ENCODE measurements at regions not wholly inside any gene's neighbourhood (a gene's known extent, or its start where the extent isn't known, plus 50 kb on each side); places are given as distances from the start of the nearest gene placed in this dataset.

DNA sequence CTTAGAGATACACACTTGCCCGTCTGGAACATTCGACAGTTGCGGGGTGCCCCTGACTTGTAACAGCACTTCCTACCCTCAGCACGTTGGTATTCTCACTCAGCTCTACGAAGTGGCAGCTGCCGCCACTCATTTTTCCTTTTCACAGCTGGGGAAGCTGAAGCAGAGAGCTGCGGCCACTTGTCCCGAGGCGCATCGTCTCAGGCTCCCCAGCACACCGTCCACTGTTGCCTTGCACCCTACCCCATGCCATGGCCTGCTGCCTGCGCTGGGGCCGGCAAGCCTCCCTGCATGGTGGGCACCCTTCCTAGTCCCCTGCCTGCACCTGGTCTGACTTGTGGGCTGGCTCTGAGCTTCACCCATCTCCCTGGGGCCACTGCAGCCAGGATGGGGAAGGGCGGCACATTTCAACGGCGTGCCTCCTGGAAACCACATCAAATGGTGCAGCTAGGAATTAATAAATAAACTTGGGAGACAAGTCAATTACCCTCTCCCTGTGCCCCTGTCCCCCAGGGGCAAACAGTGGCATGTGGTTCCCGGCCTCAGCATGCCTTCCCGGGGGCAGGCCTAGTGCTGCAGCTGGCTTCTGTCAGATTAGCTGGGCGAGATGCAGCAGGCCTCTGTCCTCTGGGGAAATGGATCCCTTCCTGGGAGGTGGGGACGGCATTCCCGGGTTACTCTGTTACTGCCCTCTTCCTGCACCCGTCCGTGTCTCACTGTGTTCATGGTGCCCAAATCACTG lies 64.7 kb upstream of the HAAO start:
- H3K27ac Mint-ChIP-seq: no peak overlapping the region
- no peak overlapping the region for H3K4me3 Mint-ChIP-seq
- H3K9me3 Mint-ChIP-seq: no peaks in the 10 kb centered on the region
- H3K36me3 Mint-ChIP-seq: no peaks in the 10 kb centered on the region
- no peaks in the 10 kb centered on the region for H3K27me3 Mint-ChIP-seq
- peaks cover 2% of the 10 kb centered on the region for H3K4me1 Mint-ChIP-seq
- DNase-seq: no peak

DNA sequence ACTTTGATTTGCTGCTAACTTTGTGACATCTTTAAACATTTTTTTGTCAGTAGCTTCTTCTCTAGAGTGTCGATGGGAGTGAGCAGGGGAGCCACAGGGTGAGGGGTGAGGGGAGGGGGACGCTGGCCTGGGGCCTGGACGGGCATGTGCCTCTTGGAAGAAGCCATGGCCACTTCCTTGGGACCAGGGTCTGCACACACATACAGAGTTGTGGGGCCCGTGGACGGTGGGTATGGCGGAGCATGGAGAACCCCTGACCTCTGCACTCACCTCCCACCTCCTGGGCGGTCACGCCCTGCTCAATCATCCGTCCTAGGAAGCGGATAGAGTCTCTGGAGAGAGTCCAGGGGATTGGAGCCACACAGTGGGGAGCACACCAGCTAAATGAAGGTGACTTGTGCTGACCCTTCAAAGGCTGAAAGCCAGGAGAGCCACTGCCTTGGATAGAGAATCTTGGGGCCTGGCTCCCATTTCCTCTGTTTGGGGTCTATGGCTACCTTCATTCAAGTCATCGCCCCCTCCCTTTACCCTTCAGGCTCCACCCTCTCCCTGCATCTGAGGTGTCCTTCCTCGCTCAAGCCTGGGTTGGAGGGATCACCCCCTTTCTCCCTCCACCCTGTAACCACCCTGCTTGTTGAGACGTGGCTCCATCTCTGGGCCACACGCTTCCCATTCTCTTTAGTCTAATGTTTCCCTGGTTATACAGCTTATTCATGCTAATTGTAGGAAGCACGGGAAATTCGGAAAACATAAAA lies 63.9 kb upstream of the HAAO start:
- Mint-ChIP-seq H3K27ac (no peak overlapping the region), H3K4me3 (no peak overlapping the region), H3K27me3 (no peaks in the 10 kb centered on the region), H3K9me3 (no peaks in the 10 kb centered on the region), H3K4me1 (peaks cover 2% of the 10 kb centered on the region), H3K36me3 (no peaks in the 10 kb centered on the region)
- DNase-seq: no peak

DNA sequence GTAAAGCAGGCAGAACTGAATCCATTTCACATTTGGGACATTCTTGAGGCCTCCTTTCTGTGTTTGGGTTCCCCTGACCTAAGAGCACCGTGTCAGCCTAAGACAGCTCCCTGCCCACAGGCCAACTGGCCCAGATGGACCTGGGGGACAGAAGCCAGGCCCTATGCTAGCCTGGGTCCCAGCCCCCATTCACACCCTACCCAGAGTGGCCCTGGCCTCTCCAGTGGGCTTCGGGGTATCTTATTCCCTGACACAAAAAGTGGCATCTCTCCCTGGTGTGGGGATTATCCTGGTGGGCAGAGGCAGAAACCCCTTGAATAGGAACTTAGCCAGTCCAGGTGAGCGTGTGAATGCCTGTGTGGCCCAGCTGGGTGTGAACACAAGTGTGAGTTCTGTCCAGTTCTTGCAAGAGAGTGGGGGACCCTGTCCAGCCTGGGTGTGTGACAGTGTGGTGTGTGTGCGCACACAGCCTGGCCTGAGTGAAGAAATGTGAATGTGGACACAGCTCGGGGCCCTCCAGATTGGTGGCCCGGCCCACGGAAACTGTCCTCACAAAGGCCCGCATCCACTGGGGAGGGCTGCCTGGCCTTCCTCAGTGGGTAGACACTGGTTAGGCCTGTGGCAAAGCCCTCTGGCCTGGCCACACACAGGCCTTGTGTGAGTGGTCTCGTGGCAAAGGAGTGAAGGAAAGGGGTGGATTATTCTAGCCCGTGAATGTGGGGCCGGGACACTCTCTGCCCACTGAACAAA lies 63.0 kb upstream of the HAAO start:
- no peak for DNase-seq
- H3K9me3 Mint-ChIP-seq: no peaks in the 10 kb centered on the region
- no peaks in the 10 kb centered on the region for H3K36me3 Mint-ChIP-seq
- peaks cover 2% of the 10 kb centered on the region for H3K4me1 Mint-ChIP-seq
- H3K27me3 Mint-ChIP-seq: no peaks in the 10 kb centered on the region
- H3K27ac Mint-ChIP-seq: no peak overlapping the region
- H3K4me3 Mint-ChIP-seq: no peak overlapping the region

DNA sequence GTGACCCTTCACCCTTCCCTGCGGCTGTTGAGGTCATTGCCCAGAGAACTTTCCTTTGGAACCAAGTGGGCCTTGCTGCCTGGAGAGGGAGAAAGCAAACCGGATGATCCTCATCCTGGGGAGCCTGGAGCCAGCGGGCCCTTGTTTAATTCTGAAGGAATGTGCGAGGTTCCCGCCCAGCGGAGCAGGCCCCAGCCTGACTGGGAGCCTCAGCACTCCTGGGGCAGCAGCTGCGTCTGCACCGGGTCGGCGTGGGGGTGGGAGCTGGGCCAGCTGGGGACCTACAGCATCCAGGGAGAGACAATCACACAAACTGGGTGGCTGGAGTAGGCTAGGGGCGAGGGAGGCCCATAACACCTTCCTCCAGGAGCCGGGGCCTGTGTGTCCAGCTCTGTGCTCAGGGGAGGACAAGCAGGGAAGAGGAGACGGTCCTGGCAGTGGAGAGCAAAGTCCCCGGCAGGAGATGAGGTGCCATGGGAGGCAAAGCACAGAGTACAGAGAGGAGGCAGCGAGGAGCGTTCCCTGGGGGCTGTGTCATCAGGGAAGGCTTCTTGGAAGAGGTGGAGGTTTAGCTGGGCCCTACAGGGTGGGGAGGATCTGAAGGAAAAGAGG lies 61.9 kb upstream of the HAAO start:
- no peak overlapping the region for H3K4me3 Mint-ChIP-seq
- H3K4me1 Mint-ChIP-seq: peaks cover 2% of the 10 kb centered on the region
- no peak for DNase-seq
- no peak overlapping the region for H3K27ac Mint-ChIP-seq
- H3K27me3 Mint-ChIP-seq: no peaks in the 10 kb centered on the region
- no peaks in the 10 kb centered on the region for H3K9me3 Mint-ChIP-seq
- H3K36me3 Mint-ChIP-seq: no peaks in the 10 kb centered on the region

DNA sequence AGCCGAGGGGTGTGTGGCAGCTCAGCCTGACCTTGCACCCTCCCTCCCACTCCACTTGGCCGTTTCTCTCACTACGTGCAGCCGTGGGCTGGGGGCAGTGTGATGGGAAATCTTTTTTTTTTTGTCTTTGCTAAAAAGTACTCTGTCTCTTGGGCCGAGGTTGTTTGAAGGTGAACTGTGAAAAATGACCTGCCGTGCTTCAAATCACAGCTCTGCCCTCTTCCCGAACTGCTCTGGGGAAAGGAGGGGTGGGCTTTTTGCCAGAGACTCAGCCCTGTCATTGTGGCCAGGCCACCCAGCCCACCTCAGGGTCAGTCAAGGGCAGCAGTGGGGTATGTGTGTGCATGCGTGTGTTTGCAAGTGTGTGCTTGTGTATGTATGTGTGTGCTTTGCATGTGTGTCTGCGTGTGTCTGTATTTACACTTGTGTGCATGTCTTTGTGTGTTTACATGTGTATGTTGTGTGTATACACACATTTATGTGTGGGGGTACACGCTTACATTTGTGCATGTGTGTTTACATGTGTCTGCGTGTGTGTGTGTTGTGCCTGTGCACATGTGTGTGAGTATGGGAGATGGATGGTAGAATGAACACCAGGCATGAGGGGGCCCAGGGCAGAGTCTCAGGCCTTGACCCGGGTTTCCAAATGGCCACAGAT lies 61.3 kb upstream of the HAAO start:
- no peak overlapping the region for H3K4me3 Mint-ChIP-seq
- H3K9me3 Mint-ChIP-seq: no peaks in the 10 kb centered on the region
- no peaks in the 10 kb centered on the region for H3K4me1 Mint-ChIP-seq
- no peak overlapping the region for H3K27ac Mint-ChIP-seq
- no peak for DNase-seq
- no peaks in the 10 kb centered on the region for H3K36me3 Mint-ChIP-seq
- no peaks in the 10 kb centered on the region for H3K27me3 Mint-ChIP-seq

DNA sequence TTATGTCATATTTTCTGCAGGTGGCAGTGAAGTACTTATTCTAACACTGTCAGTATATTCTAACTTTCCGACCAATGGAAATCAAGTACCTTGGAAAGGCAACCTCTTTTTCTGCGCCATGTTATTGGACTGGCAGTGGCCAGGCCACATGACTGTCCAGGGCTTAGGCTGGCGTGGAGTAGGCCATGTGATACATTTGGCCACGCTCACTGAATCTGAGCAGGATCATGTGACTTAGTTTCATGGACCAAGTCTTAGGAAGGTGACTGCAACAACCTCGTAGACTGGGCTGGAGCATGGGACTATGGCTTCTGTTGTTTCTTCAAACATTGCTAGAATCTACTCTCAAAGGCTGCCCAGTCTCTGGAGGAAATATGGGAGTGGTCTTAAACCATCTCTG lies 60.4 kb upstream of the HAAO start:
- H3K4me1 Mint-ChIP-seq: no peaks in the 10 kb centered on the region
- H3K36me3 Mint-ChIP-seq: no peaks in the 10 kb centered on the region
- no peak overlapping the region for H3K27ac Mint-ChIP-seq
- DNase-seq: no peak
- no peaks in the 10 kb centered on the region for H3K27me3 Mint-ChIP-seq
- H3K4me3 Mint-ChIP-seq: no peak overlapping the region
- H3K9me3 Mint-ChIP-seq: no peaks in the 10 kb centered on the region

DNA sequence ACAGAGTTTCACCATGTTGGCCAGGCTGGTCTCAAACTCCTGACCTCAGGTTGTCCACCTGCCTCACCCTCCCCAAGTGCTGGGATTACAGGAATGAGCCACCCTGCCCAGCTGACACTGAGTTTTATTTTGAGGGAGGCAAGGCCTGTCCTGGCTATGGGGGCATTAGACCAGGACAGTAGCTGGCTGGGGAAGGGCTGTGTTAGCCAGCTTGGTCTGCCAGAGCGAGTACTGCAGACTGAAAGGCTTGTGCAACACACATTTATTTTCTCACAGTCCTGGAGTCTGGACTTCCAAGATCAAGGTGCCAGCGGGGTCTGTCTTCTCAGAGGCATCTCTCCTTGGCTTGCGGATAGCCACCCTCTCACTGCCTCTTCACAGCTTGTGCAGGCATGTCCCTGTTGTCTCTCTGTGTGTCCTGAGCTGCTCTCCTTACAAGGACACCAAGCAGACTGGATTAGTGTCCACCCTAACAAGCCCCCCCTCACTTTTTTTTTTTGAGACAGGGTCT lies 59.4 kb upstream of the HAAO start:
- H3K27ac Mint-ChIP-seq: no peak overlapping the region
- H3K4me3 Mint-ChIP-seq: no peak overlapping the region
- no peaks in the 10 kb centered on the region for H3K36me3 Mint-ChIP-seq
- no peaks in the 10 kb centered on the region for H3K27me3 Mint-ChIP-seq
- no peak for DNase-seq
- no peaks in the 10 kb centered on the region for H3K9me3 Mint-ChIP-seq
- H3K4me1 Mint-ChIP-seq: no peaks in the 10 kb centered on the region

DNA sequence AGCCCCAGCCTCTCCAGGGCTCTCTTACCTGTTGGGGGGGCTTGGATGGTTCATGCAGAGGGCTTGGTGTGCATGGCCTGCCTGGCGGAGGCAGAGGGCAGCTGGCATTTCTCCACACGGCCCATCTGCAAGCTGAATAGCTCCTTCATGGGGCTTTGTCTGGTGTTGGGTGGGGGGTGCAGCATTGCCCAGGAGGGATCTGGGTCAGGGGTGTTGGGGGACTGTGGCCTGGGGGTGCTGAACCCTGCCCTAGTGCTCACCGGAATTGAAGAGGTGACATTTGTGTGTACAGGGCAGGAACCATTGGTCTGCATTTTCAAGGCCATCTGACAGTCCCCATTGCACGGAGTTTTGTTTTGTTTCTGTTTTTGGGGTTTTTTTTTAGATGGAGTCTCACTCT lies 58.8 kb upstream of the HAAO start:
- no peaks in the 10 kb centered on the region for H3K36me3 Mint-ChIP-seq

DNA sequence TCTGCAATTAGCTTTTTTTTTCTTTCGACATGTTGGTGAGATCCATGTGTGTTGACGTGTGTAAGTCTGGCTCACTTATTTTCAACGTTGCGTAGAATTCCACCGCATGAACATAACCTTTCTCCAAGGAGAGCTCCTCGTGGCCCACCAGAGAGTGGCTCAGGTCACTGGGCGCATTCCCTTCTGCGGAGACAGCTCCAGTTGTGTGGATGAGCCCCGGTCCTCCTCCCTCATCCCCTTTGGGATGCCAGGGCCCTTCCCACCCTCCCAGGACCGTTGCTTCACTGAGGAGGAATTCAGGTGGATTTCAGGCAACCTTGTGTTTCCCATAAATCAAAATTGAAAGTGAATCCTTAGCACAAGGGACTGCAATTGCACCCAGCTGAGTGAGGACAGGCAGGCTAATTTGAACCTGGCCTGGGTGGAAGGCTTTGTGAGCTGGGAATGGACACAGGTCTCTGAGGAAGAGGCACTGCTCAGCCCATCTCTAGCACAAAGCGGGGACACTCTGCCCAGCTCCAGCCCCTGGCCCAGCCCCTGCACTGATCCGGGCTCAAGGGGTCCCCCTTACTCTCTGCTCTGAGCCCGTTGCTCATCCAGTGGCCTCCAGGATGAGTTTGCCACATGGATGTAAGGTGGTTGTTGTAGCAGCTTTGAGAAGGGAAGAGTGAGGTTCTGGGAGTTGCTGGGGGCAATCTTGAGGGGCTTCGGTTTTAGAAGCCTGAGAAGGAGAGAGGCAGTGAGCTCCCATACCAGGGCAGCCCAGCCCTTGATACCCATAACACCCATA lies 57.8 kb upstream of the HAAO start:
- Mint-ChIP-seq H3K27ac (no peak overlapping the region), H3K9me3 (no peaks in the 10 kb centered on the region), H3K4me1 (no peaks in the 10 kb centered on the region)

More for the DNA sequence above, 58.8 kb upstream of the HAAO start:
- no peak for DNase-seq
- Mint-ChIP-seq H3K9me3 (no peaks in the 10 kb centered on the region), H3K4me1 (no peaks in the 10 kb centered on the region), H3K27me3 (no peaks in the 10 kb centered on the region), H3K4me3 (no peak overlapping the region), H3K27ac (no peak overlapping the region)

DNA sequence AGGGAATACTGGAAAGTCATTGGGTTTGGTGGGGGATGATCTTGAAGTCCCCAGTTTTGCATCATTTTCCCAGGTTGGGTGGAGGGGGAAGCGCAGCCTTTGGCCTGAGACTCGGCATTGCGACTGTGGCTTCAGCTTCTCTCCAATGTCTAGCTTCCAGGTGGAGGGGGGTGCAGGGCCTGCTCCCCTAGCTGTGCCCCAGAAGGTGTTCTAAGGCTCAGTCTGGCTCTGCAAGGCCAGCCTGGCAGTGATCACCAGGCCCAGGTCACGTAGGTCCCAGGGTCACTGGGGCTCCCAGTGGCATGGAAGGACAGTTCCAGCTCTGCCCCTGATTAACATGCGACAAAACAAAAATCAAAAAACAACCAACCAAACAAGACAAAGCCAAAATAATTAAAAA lies 56.9 kb upstream of the HAAO start:
- Mint-ChIP-seq H3K9me3 (no peaks in the 10 kb centered on the region), H3K27ac (no peak overlapping the region), H3K4me1 (no peaks in the 10 kb centered on the region), H3K36me3 (no peaks in the 10 kb centered on the region), H3K27me3 (no peaks in the 10 kb centered on the region), H3K4me3 (no peak overlapping the region)
- DNase-seq: no peak

More for the DNA sequence above, 57.8 kb upstream of the HAAO start:
- DNase-seq: no peak
- no peak overlapping the region for H3K4me3 Mint-ChIP-seq
- no peaks in the 10 kb centered on the region for H3K36me3 Mint-ChIP-seq
- H3K27me3 Mint-ChIP-seq: no peaks in the 10 kb centered on the region

DNA sequence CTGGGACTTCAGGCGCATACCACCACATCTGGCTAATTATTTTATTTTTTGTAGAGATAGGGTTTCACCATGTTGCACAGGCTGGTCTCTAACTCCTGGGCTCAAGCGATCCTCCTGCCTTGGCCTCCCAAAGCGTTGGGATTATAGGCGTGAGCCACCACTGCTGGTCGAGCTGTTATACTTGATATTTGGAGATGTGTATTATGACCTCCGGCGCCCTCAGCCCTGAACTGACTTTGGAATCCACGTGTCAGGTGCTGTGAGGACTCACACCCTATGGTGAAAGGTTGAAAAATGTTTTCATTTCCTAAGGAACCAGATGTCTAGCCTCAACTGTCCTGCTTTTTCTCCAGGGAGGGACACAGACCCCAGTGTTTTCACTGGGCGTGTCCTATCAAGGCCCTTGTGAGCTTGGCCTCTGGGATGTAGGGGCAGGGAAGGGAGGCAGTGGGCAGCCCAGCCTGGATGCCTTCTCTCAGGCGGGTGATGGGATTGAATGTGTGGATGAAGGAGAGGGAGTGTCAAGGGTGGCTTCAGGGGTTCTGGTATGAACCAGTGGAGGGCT lies 56.4 kb upstream of the HAAO start:
- no peak for DNase-seq
- H3K9me3 Mint-ChIP-seq: no peaks in the 10 kb centered on the region
- no peak overlapping the region for H3K4me3 Mint-ChIP-seq
- no peaks in the 10 kb centered on the region for H3K36me3 Mint-ChIP-seq
- no peaks in the 10 kb centered on the region for H3K4me1 Mint-ChIP-seq
- H3K27me3 Mint-ChIP-seq: no peaks in the 10 kb centered on the region
- no peak overlapping the region for H3K27ac Mint-ChIP-seq

DNA sequence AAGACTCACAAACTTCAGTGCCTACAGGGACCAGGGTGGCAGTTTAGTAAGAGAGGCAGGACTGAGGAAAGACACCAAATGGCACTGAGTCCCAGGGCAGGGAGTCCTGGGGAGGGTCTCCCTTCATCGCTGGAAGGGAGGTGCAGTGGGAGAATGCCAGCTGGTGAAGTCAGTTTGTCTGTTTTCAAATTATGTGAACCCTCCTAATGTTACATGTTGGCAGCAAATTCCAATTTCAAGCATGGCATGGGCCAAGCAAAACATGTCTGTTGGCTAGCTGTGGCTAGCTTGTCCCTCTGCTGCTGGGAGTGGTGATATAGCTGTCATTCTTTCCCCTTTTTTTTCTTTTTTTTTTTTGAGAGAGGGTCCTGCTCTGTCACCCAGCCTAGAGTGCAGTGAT lies 55.9 kb upstream of the HAAO start:
- Mint-ChIP-seq H3K4me3 (no peak overlapping the region), H3K36me3 (no peaks in the 10 kb centered on the region), H3K4me1 (no peaks in the 10 kb centered on the region), H3K27me3 (no peaks in the 10 kb centered on the region), H3K9me3 (no peaks in the 10 kb centered on the region), H3K27ac (no peak overlapping the region)
- no peak for DNase-seq

DNA sequence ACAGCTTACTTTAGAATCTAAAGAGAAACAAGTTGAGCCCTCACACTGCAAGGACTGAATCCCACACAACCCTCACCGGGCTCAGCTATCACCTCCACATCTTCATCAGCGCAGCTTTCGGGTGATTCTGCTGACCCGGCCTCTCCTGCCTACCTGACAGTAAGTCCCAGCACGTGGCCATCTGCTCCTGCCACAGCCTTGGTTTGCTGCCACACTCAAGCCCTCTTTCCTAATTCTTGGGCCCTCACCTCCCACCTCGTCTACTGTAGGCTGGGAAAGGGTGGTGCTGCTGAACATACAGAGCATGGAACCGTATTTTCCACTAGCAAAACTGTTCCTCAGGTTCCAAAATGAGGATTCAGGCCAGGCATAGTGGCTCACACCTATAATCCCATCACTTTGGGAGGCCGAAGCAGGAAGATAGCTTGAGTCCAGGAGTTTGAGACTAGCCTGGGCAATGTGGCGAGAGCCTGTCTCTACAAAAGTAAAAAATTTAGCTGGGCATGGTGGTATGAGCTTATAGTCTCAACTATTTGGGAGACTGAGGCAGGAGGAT lies 55.3 kb upstream of the HAAO start:
- no peaks in the 10 kb centered on the region for H3K27me3 Mint-ChIP-seq
- H3K4me1 Mint-ChIP-seq: no peaks in the 10 kb centered on the region
- H3K9me3 Mint-ChIP-seq: no peaks in the 10 kb centered on the region
- no peak for DNase-seq
- H3K36me3 Mint-ChIP-seq: no peaks in the 10 kb centered on the region
- H3K27ac Mint-ChIP-seq: no peak overlapping the region
- no peak overlapping the region for H3K4me3 Mint-ChIP-seq
